ENCODE measurements at regions not wholly inside any gene's neighbourhood (a gene's known extent, or its start where the extent isn't known, plus 50 kb on each side); places are given as distances from the start of the nearest gene placed in this dataset.

DNA sequence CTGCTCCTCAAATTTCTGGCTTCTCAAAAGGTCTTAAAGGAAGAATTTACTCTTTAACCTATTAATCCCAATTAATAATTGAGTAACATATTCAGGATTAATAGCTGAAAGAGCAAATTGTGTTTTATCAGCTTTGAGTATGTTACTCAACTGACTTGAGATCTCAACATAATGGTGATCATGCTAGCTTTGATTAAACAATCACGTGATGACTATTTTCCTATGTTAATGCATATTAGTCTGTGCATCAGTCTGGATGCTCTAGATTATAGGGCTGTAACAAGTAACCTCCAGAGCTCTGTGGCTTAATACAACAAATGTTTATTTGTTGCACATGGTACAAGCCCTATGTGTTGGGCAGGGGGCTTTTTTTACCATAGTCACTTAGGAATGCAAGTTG is 313.4 kb upstream of the BTBD3 start:
- no peak overlapping the region for H3K4me3 Mint-ChIP-seq
- peaks cover 12% of the 10 kb centered on the region for H3K9me3 Mint-ChIP-seq
- no peaks in the 10 kb centered on the region for H3K27me3 Mint-ChIP-seq (ENCODE audit: low read depth)
- H3K36me3 Mint-ChIP-seq (ENCODE audit: low read depth), result peaks cover 2% of the 10 kb centered on the region
- H3K27ac Mint-ChIP-seq (ENCODE audit: unreplicated experiment), result no peak overlapping the region
- no peak for DNase-seq (ENCODE audit: low read depth, low spot score)
- TF ChIP-seq, protein P1, sequence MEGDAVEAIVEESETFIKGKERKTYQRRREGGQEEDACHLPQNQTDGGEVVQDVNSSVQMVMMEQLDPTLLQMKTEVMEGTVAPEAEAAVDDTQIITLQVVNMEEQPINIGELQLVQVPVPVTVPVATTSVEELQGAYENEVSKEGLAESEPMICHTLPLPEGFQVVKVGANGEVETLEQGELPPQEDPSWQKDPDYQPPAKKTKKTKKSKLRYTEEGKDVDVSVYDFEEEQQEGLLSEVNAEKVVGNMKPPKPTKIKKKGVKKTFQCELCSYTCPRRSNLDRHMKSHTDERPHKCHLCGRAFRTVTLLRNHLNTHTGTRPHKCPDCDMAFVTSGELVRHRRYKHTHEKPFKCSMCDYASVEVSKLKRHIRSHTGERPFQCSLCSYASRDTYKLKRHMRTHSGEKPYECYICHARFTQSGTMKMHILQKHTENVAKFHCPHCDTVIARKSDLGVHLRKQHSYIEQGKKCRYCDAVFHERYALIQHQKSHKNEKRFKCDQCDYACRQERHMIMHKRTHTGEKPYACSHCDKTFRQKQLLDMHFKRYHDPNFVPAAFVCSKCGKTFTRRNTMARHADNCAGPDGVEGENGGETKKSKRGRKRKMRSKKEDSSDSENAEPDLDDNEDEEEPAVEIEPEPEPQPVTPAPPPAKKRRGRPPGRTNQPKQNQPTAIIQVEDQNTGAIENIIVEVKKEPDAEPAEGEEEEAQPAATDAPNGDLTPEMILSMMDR (conservative IDR thresholded peaks at IDR 0.05), result no peak
- H3K4me1 Mint-ChIP-seq, result no peaks in the 10 kb centered on the region

DNA sequence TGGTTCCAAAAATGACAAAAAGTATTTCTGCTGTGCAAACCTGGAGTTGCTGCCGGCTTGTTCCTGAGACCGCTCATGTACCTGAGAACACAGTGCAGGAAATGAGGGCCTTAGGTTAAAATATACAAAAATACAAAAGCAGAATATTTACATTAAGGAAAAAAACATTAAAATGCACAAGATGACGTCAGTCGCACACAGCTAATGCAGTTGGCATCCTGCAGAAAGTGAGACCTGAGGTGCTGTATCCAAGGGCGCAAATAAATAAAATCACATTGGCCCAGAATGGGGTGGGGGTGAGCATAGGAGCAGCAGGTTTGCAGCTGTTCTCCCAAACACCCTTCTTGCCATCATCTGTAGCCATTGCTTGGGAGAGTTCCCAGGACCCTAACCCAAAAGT is 310.6 kb upstream of the BTBD3 start:
- TF ChIP-seq, protein P1 (conservative IDR thresholded peaks at IDR 0.05), result no peak
- Mint-ChIP-seq H3K36me3 (ENCODE audit: low read depth) (no peaks in the 10 kb centered on the region), H3K27ac (ENCODE audit: unreplicated experiment) (no peak overlapping the region)

DNA sequence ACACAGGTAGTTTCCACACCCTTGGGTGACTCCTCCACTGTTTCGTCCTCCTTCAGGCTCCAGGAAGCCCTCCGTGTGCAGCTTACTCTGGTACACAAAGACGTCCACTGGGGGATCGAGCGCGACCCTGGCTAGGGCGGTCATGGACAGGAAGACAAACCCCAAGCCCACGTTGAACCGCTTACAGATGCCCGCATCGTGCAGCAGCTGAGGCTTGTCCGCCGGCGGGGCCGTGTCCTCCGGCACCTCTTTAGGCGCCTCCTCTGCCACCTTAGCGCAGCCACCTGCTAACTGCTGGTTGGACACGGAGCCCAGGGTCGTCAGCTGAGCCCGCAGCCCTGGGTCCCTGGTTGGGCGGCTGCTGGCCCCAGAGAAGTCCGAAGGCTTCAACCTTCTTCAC is 309.0 kb upstream of the BTBD3 start:
- Mint-ChIP-seq H3K36me3 (ENCODE audit: low read depth) (no peaks in the 10 kb centered on the region), H3K9me3 (no peaks in the 10 kb centered on the region), H3K27ac (ENCODE audit: unreplicated experiment) (no peak overlapping the region), H3K27me3 (ENCODE audit: low read depth) (no peaks in the 10 kb centered on the region), H3K4me1 (no peaks in the 10 kb centered on the region), H3K4me3 (no peak overlapping the region)
- TF ChIP-seq, protein P1 (conservative IDR thresholded peaks at IDR 0.05), result no peak
- no peak for DNase-seq (ENCODE audit: low read depth, low spot score)

More for the DNA sequence above, 310.6 kb upstream of the BTBD3 start:
- Mint-ChIP-seq H3K4me1 (no peaks in the 10 kb centered on the region), H3K4me3 (no peak overlapping the region), H3K9me3 (peaks cover 3% of the 10 kb centered on the region), H3K27me3 (ENCODE audit: low read depth) (no peaks in the 10 kb centered on the region)
- DNase-seq (ENCODE audit: low read depth, low spot score), result no peak

DNA sequence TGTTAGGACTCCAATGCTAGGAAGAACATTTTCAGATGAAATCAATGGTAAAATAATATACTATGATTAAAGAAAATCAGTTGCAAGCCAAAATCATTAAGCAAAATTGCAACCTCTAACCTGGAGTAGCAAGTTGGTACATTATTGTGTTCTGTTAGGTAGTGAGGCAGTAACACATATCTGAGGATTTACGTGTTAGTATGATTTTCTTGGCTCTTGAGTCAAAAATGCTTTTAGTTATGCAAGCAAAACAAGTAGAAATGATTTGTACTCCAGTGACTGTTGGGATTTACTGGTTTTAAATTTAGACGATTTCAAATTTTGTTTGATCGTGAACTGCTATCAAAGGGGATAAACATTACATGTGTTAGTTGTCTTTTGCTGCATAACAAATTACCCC is 293.0 kb upstream of the BTBD3 start:
- no peaks in the 10 kb centered on the region for H3K9me3 Mint-ChIP-seq
- no peak overlapping the region for H3K27ac Mint-ChIP-seq (ENCODE audit: unreplicated experiment)
- no peaks in the 10 kb centered on the region for H3K27me3 Mint-ChIP-seq (ENCODE audit: low read depth)
- no peak overlapping the region for H3K4me3 Mint-ChIP-seq
- peaks cover 9% of the 10 kb centered on the region for H3K4me1 Mint-ChIP-seq
- no peak for DNase-seq (ENCODE audit: low read depth, low spot score)
- H3K36me3 Mint-ChIP-seq (ENCODE audit: low read depth), result no peaks in the 10 kb centered on the region
- TF ChIP-seq, protein P1 (conservative IDR thresholded peaks at IDR 0.05), result no peak

DNA sequence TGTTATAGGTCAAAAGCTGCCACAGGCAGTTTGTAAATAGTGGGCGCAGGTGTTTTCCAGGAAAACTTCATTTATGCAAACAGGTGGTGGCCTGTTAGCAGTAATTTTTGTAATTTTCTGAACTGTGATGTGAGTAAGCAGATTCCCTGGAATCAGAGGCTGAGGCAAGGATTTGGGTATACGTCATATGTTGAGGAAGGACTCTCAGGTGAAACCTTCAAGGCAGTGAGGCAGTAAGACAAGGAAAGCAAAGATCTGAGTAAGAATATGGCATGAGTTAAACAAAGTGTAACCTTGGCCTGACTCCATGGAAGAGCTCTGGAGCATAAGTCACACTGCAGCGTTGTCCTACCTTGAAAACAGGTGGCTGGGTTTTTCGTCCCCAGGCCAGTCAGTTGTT is 291.1 kb upstream of the BTBD3 start:
- H3K4me3 Mint-ChIP-seq, result no peak overlapping the region
- peaks cover 9% of the 10 kb centered on the region for H3K4me1 Mint-ChIP-seq
- no peaks in the 10 kb centered on the region for H3K27me3 Mint-ChIP-seq (ENCODE audit: low read depth)
- H3K36me3 Mint-ChIP-seq (ENCODE audit: low read depth), result no peaks in the 10 kb centered on the region
- no peaks in the 10 kb centered on the region for H3K9me3 Mint-ChIP-seq
- no peak for DNase-seq (ENCODE audit: low read depth, low spot score)
- TF ChIP-seq, protein P1 (conservative IDR thresholded peaks at IDR 0.05), result no peak
- H3K27ac Mint-ChIP-seq (ENCODE audit: unreplicated experiment), result no peak overlapping the region

DNA sequence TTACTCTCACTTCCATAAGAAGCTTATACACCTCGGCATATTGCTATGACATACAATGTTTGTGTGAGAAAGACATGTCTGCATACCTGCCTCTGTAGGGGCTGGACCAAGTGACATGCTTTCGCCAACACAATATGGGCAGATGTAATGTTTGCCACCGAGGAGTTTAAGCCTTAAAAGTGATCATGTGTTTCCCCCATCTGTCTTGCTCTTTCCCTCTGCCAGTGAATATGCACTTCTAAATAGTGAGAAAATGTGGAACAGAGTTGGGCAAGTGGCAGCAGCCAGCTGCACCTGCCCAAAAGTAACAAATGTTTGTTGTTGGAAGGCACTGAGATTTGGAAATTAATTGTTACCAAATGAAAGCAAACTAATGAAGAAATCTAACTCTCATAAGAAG is 274.8 kb upstream of the BTBD3 start:
- H3K4me1 Mint-ChIP-seq, result peaks cover 3% of the 10 kb centered on the region
- no peak overlapping the region for H3K27ac Mint-ChIP-seq (ENCODE audit: unreplicated experiment)
- no peak for DNase-seq (ENCODE audit: low read depth, low spot score)
- peaks cover 5% of the 10 kb centered on the region for H3K9me3 Mint-ChIP-seq
- H3K4me3 Mint-ChIP-seq, result no peak overlapping the region
- H3K27me3 Mint-ChIP-seq (ENCODE audit: low read depth), result no peaks in the 10 kb centered on the region
- H3K36me3 Mint-ChIP-seq (ENCODE audit: low read depth), result no peaks in the 10 kb centered on the region
- TF ChIP-seq, protein P1 (conservative IDR thresholded peaks at IDR 0.05), result no peak

Measured in neural crest cell (in vitro differentiated cells).